NCI-H128 (cell line): ENCODE measurements at regions not wholly inside any gene's neighbourhood (a gene's known extent, or its start where the extent isn't known, plus 50 kb on each side); places are given as distances from the start of the nearest gene placed in this dataset.
"Not testable (repeated sequence)": the region's sequence is repeated elsewhere in the genome, so short reads cannot be mapped to it uniquely, and the experiment has no call there.

Experiments used
- DNase-seq: peaks from one replicate; lab custom pipeline; 2025; ENCODE audit not compliant: unreplicated experiment; lab: John Stamatoyannopoulos, UW

GRCh38 chr21:32930673-32931072, 95.1 kb upstream of the OLIG2 start:
- no peak for DNase-seq

GRCh38 chr21:32934068-32934467, 91.7 kb upstream of the OLIG2 start:
- not testable (repeated sequence) for DNase-seq

GRCh38 chr21:32934829-32935228, 90.9 kb upstream of the OLIG2 start:
- DNase-seq: no peak

- DNase-seq: peak; percentile 15
Measured at GRCh38 chr21:32940079-32941014, 85.4 kb upstream of the OLIG2 start.

GRCh38 chr21:32941263-32941662, 84.5 kb upstream of the OLIG2 start:
- DNase-seq: no peak

- DNase-seq: no peak
Measured at GRCh38 chr21:32946654-32947053, 79.1 kb upstream of the OLIG2 start.

- no peak for DNase-seq
Measured at GRCh38 chr21:32947736-32948135, 78.0 kb upstream of the OLIG2 start.

GRCh38 chr21:32949701-32950100, 76.0 kb upstream of the OLIG2 start:
- no peak for DNase-seq

GRCh38 chr21:32951041-32951440, 74.7 kb upstream of the OLIG2 start:
- no peak for DNase-seq

- no peak for DNase-seq
Measured at GRCh38 chr21:32954353-32954752, 71.4 kb upstream of the OLIG2 start.

- DNase-seq: no peak
Measured at GRCh38 chr21:32955311-32956060, 70.2 kb upstream of the OLIG2 start.

- no peak for DNase-seq
Measured at GRCh38 chr21:32956061-32956656, 69.6 kb upstream of the OLIG2 start.

- no peak for DNase-seq
Measured at GRCh38 chr21:32957545-32957944, 68.2 kb upstream of the OLIG2 start.

- no peak for DNase-seq
Measured at GRCh38 chr21:32958288-32959002, 67.3 kb upstream of the OLIG2 start.

GRCh38 chr21:32962268-32962667, 63.5 kb upstream of the OLIG2 start:
- no peak for DNase-seq

- DNase-seq: no peak
Measured at GRCh38 chr21:32965129-32965680, 60.5 kb upstream of the OLIG2 start.

GRCh38 chr21:32966120-32966519, 59.6 kb upstream of the OLIG2 start:
- DNase-seq: no peak

GRCh38 chr21:32968103-32968502, 57.6 kb upstream of the OLIG2 start:
- not testable (repeated sequence) for DNase-seq

GRCh38 chr21:32974653-32975052, 51.1 kb upstream of the OLIG2 start:
- DNase-seq: no peak

- no peak for DNase-seq
Measured at GRCh38 chr21:32975811-32976431, 49.8 kb upstream of the OLIG2 start.
